ENCODE measurements at regions not wholly inside any gene's neighbourhood (a gene's known extent, or its start where the extent isn't known, plus 50 kb on each side); places are given as distances from the start of the nearest gene placed in this dataset.
"Not testable (repeated sequence)": the region's sequence is repeated elsewhere in the genome, so short reads cannot be mapped to it uniquely, and the experiment has no call there.

DNA sequence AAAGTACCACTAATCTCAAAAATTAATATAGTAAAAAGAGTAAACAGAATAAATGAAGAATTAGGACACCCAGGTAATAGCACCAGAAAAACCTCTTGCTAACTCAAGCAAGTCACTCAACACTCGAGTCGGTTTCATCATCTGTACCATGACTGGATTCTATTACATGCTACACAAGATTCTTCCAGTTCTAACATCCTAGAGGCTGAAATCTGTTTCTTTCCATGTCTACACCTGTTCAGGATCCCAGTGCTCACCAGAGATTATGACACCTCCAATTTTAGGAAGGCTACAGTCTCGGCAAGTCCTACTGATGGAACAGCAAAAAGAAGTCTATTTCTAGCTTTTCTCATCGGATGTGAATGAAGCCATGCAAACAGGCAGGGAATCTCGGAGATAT, 95.3 kb upstream of the ANK3 start:
- POLR2A ChIA-PET, result no interaction called here
- 98% methylated on average over 4 of the region's 5 CpGs for WGBS (ENCODE audit: insufficient coverage)

GRCh38 chr10:60480865-60481563, 91.3 kb upstream of the ANK3 start:
- Histone ChIP-seq H3K27me3 (replicated peaks in 2 of 5; ENCODE audit: control insufficient read depth in 4 of 5, insufficient read depth in 5 of 5, low read length in 4 of 5) (no peaks in the 10 kb centered on the region), H3K4me3 (ENCODE audit: control insufficient read depth in 1 of 7, extremely low read depth in 1 of 7, insufficient read depth in 4 of 7, low read depth in 2 of 7, low read length in 6 of 7) (no peak overlapping the region), H3K9me3 (ENCODE audit: control extremely low read depth in 1 of 5, control insufficient read depth in 4 of 5, insufficient read depth in 2 of 5, low read depth in 1 of 5, low read length in 4 of 5) (no peaks in the 10 kb centered on the region), H3K4me1 (ENCODE audit: control extremely low read depth in 1 of 4, control insufficient read depth in 4 of 4, insufficient read depth in 4 of 4, low read length in 3 of 4) (no peaks in the 10 kb centered on the region), H3K27ac (ENCODE audit: insufficient read depth in 1 of 2, low read depth in 1 of 2, low read length in 2 of 2, poor library complexity in 1 of 2, severe bottlenecking in 2 of 2) (no peak overlapping the region), H3K36me3 (ENCODE audit: control insufficient read depth in 4 of 4, insufficient read depth in 4 of 4, low read length in 3 of 4) (no peaks in the 10 kb centered on the region)
- 98% methylated on average over 5 of the region's 8 CpGs for WGBS (ENCODE audit: insufficient coverage)
- ChIA-PET CTCF (no interaction called here), POLR2A (no interaction called here)
- DNase-seq, result no peak

More for the DNA sequence above, 95.3 kb upstream of the ANK3 start:
- no peak overlapping the region for H3K27ac ChIP-seq (ENCODE audit: insufficient read depth in 1 of 2, low read depth in 1 of 2, low read length in 2 of 2, poor library complexity in 1 of 2, severe bottlenecking in 2 of 2)
- CTCF ChIA-PET, result no interaction called here
- H3K9me3 ChIP-seq (ENCODE audit: control extremely low read depth in 1 of 5, control insufficient read depth in 4 of 5, insufficient read depth in 2 of 5, low read depth in 1 of 5, low read length in 4 of 5), result no peaks in the 10 kb centered on the region
- H3K4me1 ChIP-seq (ENCODE audit: control extremely low read depth in 1 of 4, control insufficient read depth in 4 of 4, insufficient read depth in 4 of 4, low read length in 3 of 4), result no peaks in the 10 kb centered on the region
- no peak overlapping the region for H3K4me3 ChIP-seq (ENCODE audit: control insufficient read depth in 1 of 7, extremely low read depth in 1 of 7, insufficient read depth in 4 of 7, low read depth in 2 of 7, low read length in 6 of 7)
- H3K27me3 ChIP-seq (replicated peaks in 2 of 5; ENCODE audit: control insufficient read depth in 4 of 5, insufficient read depth in 5 of 5, low read length in 4 of 5), result no peaks in the 10 kb centered on the region
- no peak for DNase-seq
- no peaks in the 10 kb centered on the region for H3K36me3 ChIP-seq (ENCODE audit: control insufficient read depth in 4 of 4, insufficient read depth in 4 of 4, low read length in 3 of 4)

- POLR2A ChIA-PET, result interaction anchor here (0.5 kb wide), 1 partner anchor 269 kb away, joined by 3 read pairs; no protein-coding TSS in a partner anchor
- DNase-seq, result no peak
Observed at GRCh38 chr10:60479305-60480020, 89.8 kb upstream of the ANK3 start.

GRCh38 chr10:60476451-60476850, 86.8 kb upstream of the ANK3 start:
- no peak for DNase-seq
- no peaks in the 10 kb centered on the region for H3K36me3 ChIP-seq (ENCODE audit: control insufficient read depth in 4 of 4, insufficient read depth in 4 of 4, low read length in 3 of 4)
- ChIA-PET POLR2A (no interaction called here), CTCF (no interaction called here)
- H3K4me1 ChIP-seq (ENCODE audit: control extremely low read depth in 1 of 4, control insufficient read depth in 4 of 4, insufficient read depth in 4 of 4, low read length in 3 of 4), result no peaks in the 10 kb centered on the region
- no peak overlapping the region for H3K4me3 ChIP-seq (ENCODE audit: control insufficient read depth in 1 of 7, extremely low read depth in 1 of 7, insufficient read depth in 4 of 7, low read depth in 2 of 7, low read length in 6 of 7)
- H3K27ac ChIP-seq (ENCODE audit: insufficient read depth in 1 of 2, low read depth in 1 of 2, low read length in 2 of 2, poor library complexity in 1 of 2, severe bottlenecking in 2 of 2), result no peak overlapping the region
- no peaks in the 10 kb centered on the region for H3K9me3 ChIP-seq (ENCODE audit: control extremely low read depth in 1 of 5, control insufficient read depth in 4 of 5, insufficient read depth in 2 of 5, low read depth in 1 of 5, low read length in 4 of 5)
- no peaks in the 10 kb centered on the region for H3K27me3 ChIP-seq (replicated peaks in 2 of 5; ENCODE audit: control insufficient read depth in 4 of 5, insufficient read depth in 5 of 5, low read length in 4 of 5)
- WGBS (ENCODE audit: insufficient coverage), result no CpG with 5 or more reads among the region's 2 CpGs

More at GRCh38 chr10:60479305-60480020, 89.8 kb upstream of the ANK3 start:
- Histone ChIP-seq H3K9me3 (ENCODE audit: control extremely low read depth in 1 of 5, control insufficient read depth in 4 of 5, insufficient read depth in 2 of 5, low read depth in 1 of 5, low read length in 4 of 5) (no peaks in the 10 kb centered on the region), H3K27me3 (replicated peaks in 2 of 5; ENCODE audit: control insufficient read depth in 4 of 5, insufficient read depth in 5 of 5, low read length in 4 of 5) (no peaks in the 10 kb centered on the region), H3K36me3 (ENCODE audit: control insufficient read depth in 4 of 4, insufficient read depth in 4 of 4, low read length in 3 of 4) (no peaks in the 10 kb centered on the region), H3K4me3 (ENCODE audit: control insufficient read depth in 1 of 7, extremely low read depth in 1 of 7, insufficient read depth in 4 of 7, low read depth in 2 of 7, low read length in 6 of 7) (no peak overlapping the region), H3K4me1 (ENCODE audit: control extremely low read depth in 1 of 4, control insufficient read depth in 4 of 4, insufficient read depth in 4 of 4, low read length in 3 of 4) (no peaks in the 10 kb centered on the region), H3K27ac (ENCODE audit: insufficient read depth in 1 of 2, low read depth in 1 of 2, low read length in 2 of 2, poor library complexity in 1 of 2, severe bottlenecking in 2 of 2) (no peak overlapping the region)
- CTCF ChIA-PET, result interaction anchor here (1.2 kb wide), 1 partner anchor 20 kb away, joined by 4 read pairs; no protein-coding TSS in a partner anchor
- 95% methylated on average over 2 of the region's 4 CpGs for WGBS (ENCODE audit: insufficient coverage)

DNA sequence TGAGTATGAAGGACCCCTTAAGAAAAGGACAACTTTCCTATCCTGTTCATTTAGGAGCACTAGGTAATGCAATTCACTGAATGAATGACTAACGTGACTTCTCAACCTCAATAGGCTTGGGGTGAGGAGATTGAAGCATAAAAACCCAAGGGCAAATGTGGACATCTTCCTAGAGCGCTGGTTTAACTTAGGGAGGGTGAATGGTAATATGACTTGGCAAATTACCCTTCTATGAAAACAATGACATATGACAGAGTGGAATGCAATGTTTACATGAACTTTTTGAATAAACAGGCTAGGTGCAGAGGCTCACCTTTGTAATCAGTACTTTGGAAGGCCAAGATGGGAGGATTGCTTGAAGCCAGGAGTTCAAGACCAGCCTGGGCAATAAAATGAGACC, 83.9 kb upstream of the ANK3 start:
- no peaks in the 10 kb centered on the region for H3K9me3 ChIP-seq (ENCODE audit: control extremely low read depth in 1 of 5, control insufficient read depth in 4 of 5, insufficient read depth in 2 of 5, low read depth in 1 of 5, low read length in 4 of 5)
- no peak overlapping the region for H3K4me3 ChIP-seq (ENCODE audit: control insufficient read depth in 1 of 7, extremely low read depth in 1 of 7, insufficient read depth in 4 of 7, low read depth in 2 of 7, low read length in 6 of 7)
- no peaks in the 10 kb centered on the region for H3K27me3 ChIP-seq (replicated peaks in 2 of 5; ENCODE audit: control insufficient read depth in 4 of 5, insufficient read depth in 5 of 5, low read length in 4 of 5)
- H3K4me1 ChIP-seq (ENCODE audit: control extremely low read depth in 1 of 4, control insufficient read depth in 4 of 4, insufficient read depth in 4 of 4, low read length in 3 of 4), result no peaks in the 10 kb centered on the region
- no peak for DNase-seq
- POLR2A ChIA-PET, result no interaction called here
- no peaks in the 10 kb centered on the region for H3K36me3 ChIP-seq (ENCODE audit: control insufficient read depth in 4 of 4, insufficient read depth in 4 of 4, low read length in 3 of 4)
- CTCF ChIA-PET, result no interaction called here
- WGBS (ENCODE audit: insufficient coverage), result 100% methylated on average over 1 of the region's 2 CpGs
- no peak overlapping the region for H3K27ac ChIP-seq (ENCODE audit: insufficient read depth in 1 of 2, low read depth in 1 of 2, low read length in 2 of 2, poor library complexity in 1 of 2, severe bottlenecking in 2 of 2)

- H3K4me3 ChIP-seq (ENCODE audit: control insufficient read depth in 1 of 7, extremely low read depth in 1 of 7, insufficient read depth in 4 of 7, low read depth in 2 of 7, low read length in 6 of 7), result no peak overlapping the region
- no peaks in the 10 kb centered on the region for H3K9me3 ChIP-seq (ENCODE audit: control extremely low read depth in 1 of 5, control insufficient read depth in 4 of 5, insufficient read depth in 2 of 5, low read depth in 1 of 5, low read length in 4 of 5)
- ChIA-PET POLR2A (interaction anchor here (0.6 kb wide), 2 partner anchors 144 to 255 kb away, joined by 3 read pairs; no protein-coding TSS in a partner anchor), CTCF (no interaction called here)
- WGBS (ENCODE audit: insufficient coverage), result 100% methylated on average over 3 of the region's 5 CpGs
- H3K27ac ChIP-seq (ENCODE audit: insufficient read depth in 1 of 2, low read depth in 1 of 2, low read length in 2 of 2, poor library complexity in 1 of 2, severe bottlenecking in 2 of 2), result no peak overlapping the region
- no peaks in the 10 kb centered on the region for H3K36me3 ChIP-seq (ENCODE audit: control insufficient read depth in 4 of 4, insufficient read depth in 4 of 4, low read length in 3 of 4)
- DNase-seq, result no peak
- H3K4me1 ChIP-seq (ENCODE audit: control extremely low read depth in 1 of 4, control insufficient read depth in 4 of 4, insufficient read depth in 4 of 4, low read length in 3 of 4), result no peaks in the 10 kb centered on the region
- no peaks in the 10 kb centered on the region for H3K27me3 ChIP-seq (replicated peaks in 2 of 5; ENCODE audit: control insufficient read depth in 4 of 5, insufficient read depth in 5 of 5, low read length in 4 of 5)
Observed at GRCh38 chr10:60470091-60470490, 80.4 kb upstream of the ANK3 start.

- H3K36me3 ChIP-seq (ENCODE audit: control insufficient read depth in 4 of 4, insufficient read depth in 4 of 4, low read length in 3 of 4); H3K4me3 ChIP-seq (ENCODE audit: control insufficient read depth in 1 of 7, extremely low read depth in 1 of 7, insufficient read depth in 4 of 7, low read depth in 2 of 7, low read length in 6 of 7); H3K27ac ChIP-seq (ENCODE audit: insufficient read depth in 1 of 2, low read depth in 1 of 2, low read length in 2 of 2, poor library complexity in 1 of 2, severe bottlenecking in 2 of 2); POLR2A ChIA-PET; DNase-seq; H3K27me3 ChIP-seq (replicated peaks in 2 of 5; ENCODE audit: control insufficient read depth in 4 of 5, insufficient read depth in 5 of 5, low read length in 4 of 5); H3K9me3 ChIP-seq (ENCODE audit: control extremely low read depth in 1 of 5, control insufficient read depth in 4 of 5, insufficient read depth in 2 of 5, low read depth in 1 of 5, low read length in 4 of 5); H3K4me1 ChIP-seq (ENCODE audit: control extremely low read depth in 1 of 4, control insufficient read depth in 4 of 4, insufficient read depth in 4 of 4, low read length in 3 of 4); CTCF ChIA-PET: not testable (repeated sequence)
Observed at GRCh38 chr10:60469147-60469546, 79.5 kb upstream of the ANK3 start.

Measured in common myeloid progenitor, CD34-positive (primary cell).